Activated CD4-positive, alpha-beta T cell treated with anti-CD3 and anti-CD28 coated beads, Interleukin-2, amount 50 U/mL, for 48 hours (primary cell): ENCODE measurements at regions not wholly inside any gene's neighbourhood (a gene's known extent, or its start where the extent isn't known, plus 50 kb on each side); places are given as distances from the start of the nearest gene placed in this dataset.
"Not testable (repeated sequence)": the region's sequence is repeated elsewhere in the genome, so short reads cannot be mapped to it uniquely, and the experiment has no call there.

Source experiments
- DNase-seq, 2 experiments: peaks; one replicate each; pipeline ENCODE4 v3.0.0-alpha.2; 2020

GRCh38 chr1:239952348-239953308, 139.1 kb upstream of the FMN2 start:
- peak; percentile 11 to 13 for DNase-seq

DNA sequence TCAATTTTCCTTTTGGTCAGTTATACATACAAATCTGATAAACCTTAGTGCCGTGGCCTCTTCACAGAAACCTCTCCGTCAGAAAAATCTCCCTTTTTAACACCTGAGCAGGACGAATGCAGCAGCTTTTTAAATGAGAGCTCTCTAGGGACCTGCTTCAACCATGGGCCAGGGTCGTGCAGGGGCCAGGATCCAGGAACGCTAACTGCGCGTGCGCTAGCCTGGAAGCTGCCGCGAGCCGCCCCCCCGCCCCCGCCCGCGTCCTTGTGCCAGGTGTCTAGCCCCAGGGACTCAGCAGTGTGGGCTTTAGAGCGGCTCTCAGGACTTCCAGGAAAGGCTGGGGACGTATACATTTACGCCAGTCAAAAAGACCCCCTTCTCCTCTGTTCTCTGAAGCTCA, 136.8 kb upstream of the FMN2 start:
- no peak for DNase-seq

DNA sequence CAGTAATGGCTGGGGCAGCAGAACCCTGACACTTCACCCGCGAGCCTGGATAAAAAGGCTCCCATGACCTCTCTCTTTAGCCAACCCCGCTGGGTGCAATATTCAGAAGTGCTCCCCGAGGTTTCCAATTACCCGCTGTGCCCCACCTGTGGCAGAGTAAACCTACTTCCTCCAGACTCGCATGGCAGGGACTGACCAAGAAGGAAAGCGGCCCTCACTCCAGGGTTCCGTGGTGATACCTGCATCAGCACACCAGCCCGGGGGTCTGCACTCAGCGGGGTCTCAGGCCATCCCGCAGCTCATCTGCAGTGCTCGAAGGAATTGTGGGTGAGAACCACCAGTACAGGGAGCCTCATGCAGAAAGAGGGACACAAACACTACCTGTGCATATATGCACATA, 136.3 kb upstream of the FMN2 start:
- no peak for DNase-seq

DNA sequence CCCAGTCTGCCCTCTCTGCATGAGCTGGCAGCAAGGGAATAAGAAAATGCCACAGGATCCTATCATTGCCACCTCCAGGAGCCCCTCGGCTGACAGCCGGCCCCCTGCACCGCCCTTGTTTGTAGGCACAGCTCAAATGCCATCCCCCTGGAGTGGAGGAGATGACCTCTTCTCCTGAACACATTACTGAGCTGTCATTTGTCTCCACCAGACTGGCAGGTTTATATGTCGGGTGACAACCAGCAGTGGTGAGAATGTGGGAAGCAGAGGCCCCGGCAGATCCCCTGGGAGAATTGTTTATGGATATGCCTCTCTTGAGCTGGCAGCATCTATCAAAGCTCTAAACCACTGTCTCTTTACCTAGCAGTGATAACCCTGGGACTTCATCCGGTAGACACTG, 135.4 kb upstream of the FMN2 start:
- DNase-seq = no peak

DNA sequence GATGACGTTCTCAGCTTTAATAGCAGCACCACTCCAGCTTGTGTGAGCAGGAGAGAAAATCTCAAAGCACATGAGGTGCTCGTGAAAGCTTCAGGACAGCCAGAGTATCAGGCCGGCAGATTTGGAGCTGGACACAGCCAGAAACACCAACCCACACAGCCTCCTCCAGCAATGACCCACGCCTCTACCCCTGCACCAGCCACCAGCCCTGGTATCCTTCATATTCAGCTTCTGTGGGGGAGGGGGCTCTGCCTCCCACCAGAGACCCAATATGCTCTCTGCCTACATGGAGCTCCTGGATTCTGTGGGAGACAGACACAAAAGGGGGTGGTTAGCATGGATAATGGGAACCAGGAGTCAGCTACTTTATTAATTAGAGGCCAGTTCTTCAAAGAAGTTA, 133.6 kb upstream of the FMN2 start:
- DNase-seq = no peak

GRCh38 chr1:239960366-239960765, 131.3 kb upstream of the FMN2 start:
- DNase-seq = no peak

DNA sequence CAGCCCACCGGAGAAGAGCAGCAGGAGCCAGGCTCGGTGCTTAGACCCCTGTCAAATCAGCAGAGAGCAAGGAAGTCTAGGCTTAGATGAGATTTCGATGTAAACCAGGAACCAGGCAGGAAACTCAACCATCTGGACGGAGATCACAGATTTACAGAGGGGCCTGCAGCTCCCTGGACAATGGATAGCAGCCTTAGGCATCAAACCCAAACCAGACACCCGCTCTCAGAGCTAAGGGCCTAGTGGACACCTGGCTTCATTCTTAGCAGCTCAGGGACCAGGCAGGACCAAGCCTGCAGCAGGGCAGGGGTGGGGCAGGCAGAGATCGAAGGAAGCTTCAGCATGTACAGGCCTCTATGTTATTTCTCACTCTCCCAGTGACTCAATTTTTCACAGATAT, 127.8 kb upstream of the FMN2 start:
- no peak for DNase-seq

DNA sequence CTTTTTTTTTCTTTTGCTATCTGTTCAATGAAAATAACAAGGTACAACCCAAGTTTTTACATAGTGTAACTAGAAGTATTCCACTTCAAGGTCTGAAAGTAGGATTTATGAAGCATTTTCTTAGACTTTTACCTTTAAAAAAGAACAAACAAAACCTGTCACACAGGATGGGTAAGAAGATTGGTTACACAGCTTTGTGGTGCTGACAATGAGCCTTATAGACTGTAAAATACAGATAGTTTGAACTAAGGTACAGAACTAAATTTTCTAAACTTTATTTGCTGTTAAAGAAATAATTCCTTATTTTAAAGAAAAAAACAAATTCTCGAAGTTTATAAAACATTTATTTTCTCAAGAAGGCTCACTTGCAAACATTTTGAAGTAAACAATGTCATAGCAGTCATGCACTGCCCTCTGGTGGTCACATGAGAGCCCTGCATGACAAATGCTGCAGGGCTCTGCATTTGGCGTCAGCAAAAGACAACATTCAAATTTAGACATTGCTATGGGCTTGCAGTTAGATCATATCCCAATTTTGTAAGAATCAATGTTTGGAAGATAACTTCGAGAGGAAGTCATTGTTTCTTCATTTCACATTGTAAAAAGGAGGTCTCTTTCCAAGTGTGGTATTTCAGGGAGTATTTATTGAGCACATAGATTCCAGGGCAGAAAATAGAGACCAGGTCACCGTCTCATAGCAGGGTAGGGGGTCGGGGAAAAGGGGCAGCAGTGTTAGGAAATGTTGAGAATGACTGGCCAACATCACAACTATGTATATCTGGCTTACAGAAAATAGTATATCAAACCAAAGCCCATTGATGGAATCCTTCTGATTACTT, 115.3 kb upstream of the FMN2 start:
- peak; percentile 38 to 56 for DNase-seq

GRCh38 chr1:239977416-239977815, 114.3 kb upstream of the FMN2 start:
- no peak for DNase-seq

DNA sequence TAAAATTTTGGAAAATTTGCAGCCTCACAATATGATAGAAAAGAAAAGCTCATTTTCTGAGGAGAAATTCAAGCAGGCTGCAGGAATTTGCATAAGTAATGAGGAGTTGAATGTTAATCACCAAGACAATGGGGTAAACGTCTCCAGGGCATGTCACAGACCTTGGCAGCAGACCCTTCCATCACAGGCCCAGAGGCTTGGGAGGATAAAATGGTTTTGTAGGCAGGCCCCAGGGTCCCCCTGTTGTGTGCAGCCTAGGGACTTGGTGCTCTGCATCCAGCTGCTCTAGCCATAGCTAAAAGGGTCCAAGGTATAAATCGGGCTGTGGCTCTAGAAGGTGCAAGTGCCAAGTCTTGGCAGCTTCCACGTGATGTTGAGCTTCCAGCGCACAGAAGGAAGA, 112.2 kb upstream of the FMN2 start:
- DNase-seq = no peak

- no peak for DNase-seq
Observed at GRCh38 chr1:239982762-239983161, 108.9 kb upstream of the FMN2 start.

DNA sequence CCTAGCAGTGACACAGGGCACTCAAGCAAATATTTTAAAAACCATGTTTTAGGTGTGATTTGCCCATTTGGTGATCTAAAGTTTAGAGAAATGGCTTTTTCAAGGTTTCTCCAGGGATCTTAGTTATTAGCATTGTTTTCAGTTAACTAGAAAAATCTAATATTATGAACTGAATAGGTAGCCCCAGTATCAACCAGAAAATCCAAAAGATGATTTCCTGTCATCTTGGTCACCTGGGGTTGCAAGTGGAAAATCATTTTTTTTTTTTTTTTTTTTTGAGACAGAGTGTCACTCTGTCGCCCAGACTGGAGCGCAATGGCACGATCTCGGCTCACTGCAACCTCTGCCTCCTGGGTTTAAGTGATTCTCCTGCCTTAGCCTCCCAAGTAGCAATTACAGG, 106.6 kb upstream of the FMN2 start:
- no peak for DNase-seq

DNA sequence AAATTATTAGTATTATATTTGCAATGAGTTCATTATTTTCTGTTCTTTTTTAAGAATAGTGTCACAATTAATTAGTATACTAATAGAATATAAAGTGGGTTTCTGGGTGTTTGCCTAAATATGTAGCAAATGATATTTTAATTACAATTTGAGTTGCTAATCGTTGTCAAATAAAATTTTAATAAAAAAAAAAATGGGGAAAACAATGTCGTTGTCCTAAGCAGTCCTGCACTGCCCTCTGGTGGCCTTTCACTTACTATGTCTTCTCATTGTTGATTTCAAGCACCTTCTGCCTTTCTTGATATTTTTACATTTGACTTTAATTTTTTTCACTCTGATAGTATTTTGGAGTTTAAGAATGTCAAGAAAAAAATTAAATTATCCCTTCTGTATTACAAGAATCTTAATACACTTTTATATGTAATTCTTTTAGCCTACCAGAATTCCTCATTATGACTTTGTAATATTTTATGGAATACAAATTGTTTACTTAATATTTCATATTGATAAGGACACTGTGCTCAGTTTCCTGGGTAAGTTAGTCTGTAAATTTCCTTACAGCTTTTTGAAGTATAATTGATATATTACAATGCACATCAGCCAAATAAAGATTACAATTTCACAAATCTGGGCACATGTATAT, 104.5 kb upstream of the FMN2 start:
- DNase-seq = peak; percentile 23 to 32

GRCh38 chr1:239989990-239990389, 101.7 kb upstream of the FMN2 start:
- DNase-seq = no peak

DNA sequence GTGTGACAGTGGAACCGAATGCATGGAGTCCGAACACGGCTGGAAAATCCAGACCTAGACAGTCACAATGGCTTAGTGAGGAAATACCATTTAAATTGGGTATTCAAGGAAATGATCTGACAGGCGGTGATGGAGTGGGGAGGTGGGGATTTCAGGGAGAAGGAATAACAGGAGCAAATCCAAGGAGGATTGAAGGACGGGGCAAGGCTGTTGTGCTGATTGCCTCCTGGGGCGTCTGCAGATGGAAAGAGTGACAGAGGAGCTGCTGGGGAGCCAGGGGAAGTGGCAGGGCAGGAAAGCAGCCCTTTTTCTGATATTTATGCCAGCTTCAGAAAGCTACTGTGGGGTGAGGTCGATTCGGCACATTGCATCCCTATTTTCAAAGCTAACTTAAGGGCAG, 99.1 kb upstream of the FMN2 start:
- DNase-seq = not testable (repeated sequence)

- no peak for DNase-seq
Observed at GRCh38 chr1:239993366-239993765, 98.3 kb upstream of the FMN2 start.

DNA sequence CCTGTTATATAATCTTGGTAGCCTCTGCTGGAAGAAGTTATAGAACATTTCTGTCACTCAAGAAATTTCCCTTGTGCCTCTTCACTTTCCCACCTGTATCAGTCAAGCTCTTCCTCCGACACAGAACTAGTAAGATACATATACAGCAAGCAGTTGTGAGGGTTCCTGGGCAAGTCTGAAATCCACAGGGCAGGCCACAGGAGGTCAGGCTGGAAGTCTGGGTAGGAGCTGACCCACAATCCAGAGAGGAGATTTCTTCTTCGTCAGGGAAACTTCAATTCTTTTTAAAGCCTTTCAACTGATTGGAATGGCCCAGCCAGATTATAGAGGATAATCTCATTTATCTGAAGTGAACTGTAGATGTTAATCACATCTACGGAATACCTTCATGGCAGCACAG, 96.4 kb upstream of the FMN2 start:
- no peak for DNase-seq

- no peak for DNase-seq
Observed at GRCh38 chr1:239997160-239997514, 94.5 kb upstream of the FMN2 start.

DNA sequence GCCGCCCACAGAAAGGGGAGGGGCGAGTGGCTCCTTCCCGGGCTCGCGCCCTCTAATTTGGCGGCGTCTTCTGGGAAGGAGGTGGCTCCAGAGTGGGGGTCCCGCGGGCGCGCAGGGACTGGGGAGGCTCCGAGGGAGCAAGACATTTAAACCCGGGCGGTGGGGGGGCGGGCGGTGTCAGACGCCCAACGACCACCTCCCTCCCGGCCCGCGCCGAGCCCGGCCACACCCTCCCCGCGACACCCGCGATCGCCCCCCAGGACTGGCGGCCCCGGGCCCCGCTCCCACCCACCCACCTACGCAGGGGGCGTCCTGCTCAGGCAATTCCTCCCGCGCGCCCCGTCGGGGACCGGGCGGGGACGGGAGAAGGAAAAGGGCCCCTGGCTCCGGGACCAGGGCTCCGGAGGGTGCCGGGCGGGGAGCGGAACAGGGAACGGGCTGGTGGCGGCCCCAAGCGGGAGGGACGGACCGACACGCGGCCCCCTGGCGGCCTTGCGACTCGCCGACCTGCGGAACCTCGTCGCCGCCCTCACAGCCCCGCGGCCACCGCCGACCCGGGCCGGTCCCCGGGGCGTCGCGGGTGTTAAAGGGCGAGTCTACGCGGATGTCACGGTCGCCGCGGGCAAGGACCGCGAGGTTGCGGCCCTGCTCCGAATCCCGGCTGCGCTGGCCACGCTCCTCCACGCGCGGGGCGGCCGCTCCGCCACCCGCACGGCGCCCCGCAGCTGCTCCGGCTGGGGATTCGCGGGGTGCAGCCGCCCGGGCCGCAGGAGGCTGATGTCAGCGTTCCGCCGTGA, 94.0 kb upstream of the FMN2 start:
- peak in 1 of 2 experiments; percentile 5 for DNase-seq

GRCh38 chr1:239998312-239998649, 93.4 kb upstream of the FMN2 start:
- no peak for DNase-seq

- DNase-seq = no peak
Observed at GRCh38 chr1:239999170-239999569, 92.5 kb upstream of the FMN2 start.

- DNase-seq = no peak
Observed at GRCh38 chr1:240000634-240001033, 91.0 kb upstream of the FMN2 start.
